ENCODE measurements at regions not wholly inside any gene's neighbourhood (a gene's known extent, or its start where the extent isn't known, plus 50 kb on each side); places are given as distances from the start of the nearest gene placed in this dataset.

DNA sequence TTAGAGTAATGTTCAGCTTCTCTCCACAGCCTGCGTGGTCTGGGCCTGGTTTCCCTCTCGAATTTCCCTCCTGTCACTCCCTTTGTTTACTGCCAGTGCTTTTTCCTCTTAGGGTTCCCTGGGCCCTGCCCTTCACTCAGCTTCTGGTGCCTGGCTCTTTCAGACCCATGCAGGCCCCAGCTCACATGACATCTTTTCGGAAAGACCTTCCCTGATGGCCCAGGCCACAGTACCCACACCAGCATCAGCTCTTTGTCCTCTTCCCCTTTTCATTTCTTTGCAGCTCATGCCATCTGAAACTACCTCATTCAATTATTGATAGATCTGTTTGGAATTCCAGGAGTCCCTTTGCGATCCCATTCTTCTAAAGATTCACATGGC is 68.1 kb upstream of the ABL1 start:
- TF ChIP-seq, protein P1, sequence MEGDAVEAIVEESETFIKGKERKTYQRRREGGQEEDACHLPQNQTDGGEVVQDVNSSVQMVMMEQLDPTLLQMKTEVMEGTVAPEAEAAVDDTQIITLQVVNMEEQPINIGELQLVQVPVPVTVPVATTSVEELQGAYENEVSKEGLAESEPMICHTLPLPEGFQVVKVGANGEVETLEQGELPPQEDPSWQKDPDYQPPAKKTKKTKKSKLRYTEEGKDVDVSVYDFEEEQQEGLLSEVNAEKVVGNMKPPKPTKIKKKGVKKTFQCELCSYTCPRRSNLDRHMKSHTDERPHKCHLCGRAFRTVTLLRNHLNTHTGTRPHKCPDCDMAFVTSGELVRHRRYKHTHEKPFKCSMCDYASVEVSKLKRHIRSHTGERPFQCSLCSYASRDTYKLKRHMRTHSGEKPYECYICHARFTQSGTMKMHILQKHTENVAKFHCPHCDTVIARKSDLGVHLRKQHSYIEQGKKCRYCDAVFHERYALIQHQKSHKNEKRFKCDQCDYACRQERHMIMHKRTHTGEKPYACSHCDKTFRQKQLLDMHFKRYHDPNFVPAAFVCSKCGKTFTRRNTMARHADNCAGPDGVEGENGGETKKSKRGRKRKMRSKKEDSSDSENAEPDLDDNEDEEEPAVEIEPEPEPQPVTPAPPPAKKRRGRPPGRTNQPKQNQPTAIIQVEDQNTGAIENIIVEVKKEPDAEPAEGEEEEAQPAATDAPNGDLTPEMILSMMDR (IDR thresholded peaks at IDR 0.05), result no peak
- TF ChIP-seq POLR2A (IDR thresholded peaks at IDR 0.05), result no peak

All from right lobe of liver (tissue), 4 donors.